Activated CD4-positive, alpha-beta memory T cell treated with anti-CD3 and anti-CD28 coated beads for 36 hours (primary cell): ENCODE measurements at regions not wholly inside any gene's neighbourhood (a gene's known extent, or its start where the extent isn't known, plus 50 kb on each side); places are given as distances from the start of the nearest gene placed in this dataset.
"Not testable (repeated sequence)": the region's sequence is repeated elsewhere in the genome, so short reads cannot be mapped to it uniquely, and the experiment has no call there.

Source experiments
- CTCF ChIA-PET: fragments of 350-600 bp; sonication (Branson Sonifier 250); formaldehyde crosslinking; loops from one replicate; lab custom pipeline; 2021; ENCODE audit warnings: antibody characterized with exemption, inconsistent platforms; lab: Charles Lee
- POLR2A ChIA-PET: fragments of 350-600 bp; sonication (Branson Sonifier 250); formaldehyde crosslinking; loops from one replicate; lab custom pipeline; 2021; ENCODE audit warnings: antibody characterized with exemption; lab: Charles Lee
- DNase-seq: peaks from one replicate; pipeline ENCODE4 v3.0.0-alpha.2; 2020
- H3K27ac Mint-ChIP-seq: one replicate; pipeline ENCODE4 v1.8.0; 2021; ENCODE audit warnings: mixed read lengths
- H3K27me3 Mint-ChIP-seq: one replicate; pipeline ENCODE4 v1.8.0; 2021; ENCODE audit warnings: mixed read lengths
- H3K36me3 Mint-ChIP-seq: one replicate; pipeline ENCODE4 v1.8.0; 2021; ENCODE audit warnings: mixed read lengths
- H3K4me1 Mint-ChIP-seq: one replicate; pipeline ENCODE4 v1.8.0; 2021; ENCODE audit warnings: low read depth, mixed read lengths
- H3K4me3 Mint-ChIP-seq: one replicate; pipeline ENCODE4 v1.8.0; 2021; ENCODE audit warnings: mild to moderate bottlenecking, mixed read lengths
- H3K9me3 Mint-ChIP-seq: one replicate; pipeline ENCODE4 v1.8.0; 2021; ENCODE audit warnings: mixed read lengths
- intact Hi-C: fragments of 100-400 bp; cut with micrococcal nuclease; formaldehyde crosslinking; loops from one replicate; pipeline ENCODE4 v1.15.1; 2023

DNA sequence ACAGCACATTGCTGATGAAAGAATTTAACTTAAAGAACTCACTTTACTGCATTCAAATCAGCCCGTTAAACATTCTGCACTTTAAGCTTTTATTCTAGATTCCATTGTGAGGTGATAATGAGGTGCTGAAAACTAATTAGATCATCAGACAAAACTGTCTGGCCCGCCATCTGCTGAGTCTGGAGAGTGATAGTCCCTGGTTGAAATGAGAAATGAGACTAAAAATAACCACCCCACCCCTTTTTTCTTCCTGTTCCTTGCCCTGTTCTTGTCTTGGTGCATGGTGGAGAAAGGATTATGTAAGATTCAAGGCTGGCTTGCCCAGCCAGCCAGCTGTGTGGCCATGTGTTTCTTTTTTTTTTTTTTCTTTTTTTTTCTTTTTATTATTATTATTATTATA is 277.0 kb upstream of the COBL start:
- Mint-ChIP-seq H3K9me3 (peaks cover 5% of the 10 kb centered on the region), H3K4me3 (no peak overlapping the region), H3K27me3 (no peaks in the 10 kb centered on the region), H3K27ac (no peak overlapping the region), H3K36me3 (no peaks in the 10 kb centered on the region), H3K4me1 (no peaks in the 10 kb centered on the region)
- DNase-seq: no peak
- intact Hi-C loops: no loop called here
- ChIA-PET POLR2A (no interaction called here), CTCF (no interaction called here)

- H3K27ac Mint-ChIP-seq: no peak overlapping the region
- ChIA-PET CTCF (no interaction called here), POLR2A (no interaction called here)
- H3K4me3 Mint-ChIP-seq: no peak overlapping the region
- peaks cover 5% of the 10 kb centered on the region for H3K9me3 Mint-ChIP-seq
- no peaks in the 10 kb centered on the region for H3K27me3 Mint-ChIP-seq
- H3K36me3 Mint-ChIP-seq: no peaks in the 10 kb centered on the region
- no peak for DNase-seq
- H3K4me1 Mint-ChIP-seq: no peaks in the 10 kb centered on the region
- intact Hi-C loops: no loop called here
Measured at GRCh38 chr7:51592842-51593599, 276.4 kb upstream of the COBL start.

- peaks cover 5% of the 10 kb centered on the region for H3K9me3 Mint-ChIP-seq
- DNase-seq: no peak
- H3K27me3 Mint-ChIP-seq: no peaks in the 10 kb centered on the region
- intact Hi-C loops: no loop called here
- ChIA-PET CTCF (no interaction called here), POLR2A (no interaction called here)
- no peak overlapping the region for H3K27ac Mint-ChIP-seq
- no peak overlapping the region for H3K4me3 Mint-ChIP-seq
- H3K4me1 Mint-ChIP-seq: no peaks in the 10 kb centered on the region
- no peaks in the 10 kb centered on the region for H3K36me3 Mint-ChIP-seq
Measured at GRCh38 chr7:51591223-51591622, 274.6 kb upstream of the COBL start.

GRCh38 chr7:51590746-51591145 is 274.1 kb upstream of the COBL start:
- Mint-ChIP-seq H3K27me3 (no peaks in the 10 kb centered on the region), H3K4me3 (no peak overlapping the region), H3K27ac (no peak overlapping the region), H3K36me3 (no peaks in the 10 kb centered on the region), H3K9me3 (peaks cover 5% of the 10 kb centered on the region), H3K4me1 (no peaks in the 10 kb centered on the region)
- ChIA-PET POLR2A (no interaction called here), CTCF (interaction anchor here (0.6 kb wide), 1 partner anchor 14 kb away, joined by 3 read pairs; no protein-coding TSS in a partner anchor)
- intact Hi-C loops: no loop called here
- DNase-seq: no peak

- no peaks in the 10 kb centered on the region for H3K4me1 Mint-ChIP-seq
- no peak overlapping the region for H3K4me3 Mint-ChIP-seq
- peaks cover 5% of the 10 kb centered on the region for H3K9me3 Mint-ChIP-seq
- ChIA-PET POLR2A (no interaction called here), CTCF (no interaction called here)
- DNase-seq: no peak
- no peak overlapping the region for H3K27ac Mint-ChIP-seq
- no peaks in the 10 kb centered on the region for H3K27me3 Mint-ChIP-seq
- intact Hi-C loops: no loop called here
- no peaks in the 10 kb centered on the region for H3K36me3 Mint-ChIP-seq
Measured at GRCh38 chr7:51589111-51589510, 272.5 kb upstream of the COBL start.

- no peak overlapping the region for H3K27ac Mint-ChIP-seq
- no peaks in the 10 kb centered on the region for H3K27me3 Mint-ChIP-seq
- no peak overlapping the region for H3K4me3 Mint-ChIP-seq
- intact Hi-C loops: no loop called here
- H3K36me3 Mint-ChIP-seq: no peaks in the 10 kb centered on the region
- DNase-seq: no peak
- CTCF ChIA-PET: no interaction called here
- POLR2A ChIA-PET: no interaction called here
- no peaks in the 10 kb centered on the region for H3K4me1 Mint-ChIP-seq
- H3K9me3 Mint-ChIP-seq: no peaks in the 10 kb centered on the region
Measured at GRCh38 chr7:51587604-51588003, 271.0 kb upstream of the COBL start.

DNA sequence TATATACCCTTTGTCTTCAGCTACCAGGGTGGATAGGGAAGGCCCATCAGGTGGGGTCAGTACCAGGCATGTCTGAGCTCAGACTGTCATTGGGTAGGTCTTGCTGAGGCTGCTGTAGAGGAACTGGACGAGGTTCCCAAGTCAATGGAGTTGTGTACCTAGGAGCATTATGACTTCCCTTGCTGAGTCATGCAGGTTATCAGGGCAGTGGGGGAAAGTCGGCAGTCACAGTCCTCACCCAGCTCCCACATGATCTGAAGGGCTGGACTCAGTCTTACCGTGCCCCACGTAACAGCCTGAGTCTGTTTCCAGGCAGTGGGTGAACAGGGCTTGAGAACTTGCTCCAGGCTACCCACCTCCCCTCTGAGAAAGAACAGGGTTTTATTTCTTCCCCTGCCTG is 260.8 kb upstream of the COBL start:
- intact Hi-C loops: no loop called here
- CTCF ChIA-PET: no interaction called here

DNA sequence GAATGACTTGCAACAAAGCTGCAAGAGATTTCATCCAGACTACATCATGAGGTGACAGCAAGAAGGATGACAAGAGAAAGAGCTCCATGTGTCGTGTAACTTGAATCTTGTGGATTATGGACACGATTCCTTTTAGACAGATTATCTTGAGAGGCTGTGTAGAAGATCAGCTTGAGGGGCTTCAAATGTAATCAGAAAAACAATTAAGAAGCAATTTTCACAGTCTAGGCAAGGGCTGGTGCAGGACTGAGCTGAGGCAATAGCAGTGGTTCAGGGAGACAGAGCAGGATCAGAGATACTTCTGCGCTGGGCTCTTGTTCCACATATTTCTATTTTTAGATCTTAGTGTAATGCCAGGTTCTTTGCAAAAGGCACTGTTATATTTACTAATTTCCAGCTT is 253.0 kb upstream of the COBL start:
- Mint-ChIP-seq H3K4me3 (no peak overlapping the region), H3K9me3 (peaks cover 7% of the 10 kb centered on the region), H3K27me3 (no peaks in the 10 kb centered on the region), H3K4me1 (no peaks in the 10 kb centered on the region), H3K36me3 (no peaks in the 10 kb centered on the region), H3K27ac (no peak overlapping the region)
- ChIA-PET CTCF (no interaction called here), POLR2A (no interaction called here)
- no peak for DNase-seq
- intact Hi-C loops: no loop called here

More for the DNA sequence above, 260.8 kb upstream of the COBL start:
- POLR2A ChIA-PET: no interaction called here
- Mint-ChIP-seq H3K27me3 (no peaks in the 10 kb centered on the region), H3K36me3 (no peaks in the 10 kb centered on the region), H3K4me1 (no peaks in the 10 kb centered on the region), H3K4me3 (no peak overlapping the region), H3K9me3 (peaks cover 5% of the 10 kb centered on the region), H3K27ac (no peak overlapping the region)
- DNase-seq: no peak

GRCh38 chr7:51569176-51569575 is 252.6 kb upstream of the COBL start:
- Mint-ChIP-seq H3K4me1 (no peaks in the 10 kb centered on the region), H3K27me3 (no peaks in the 10 kb centered on the region), H3K9me3 (peaks cover 7% of the 10 kb centered on the region), H3K27ac (no peak overlapping the region), H3K4me3 (no peak overlapping the region), H3K36me3 (no peaks in the 10 kb centered on the region)
- ChIA-PET CTCF (no interaction called here), POLR2A (no interaction called here)
- no peak for DNase-seq
- intact Hi-C loops: no loop called here

DNA sequence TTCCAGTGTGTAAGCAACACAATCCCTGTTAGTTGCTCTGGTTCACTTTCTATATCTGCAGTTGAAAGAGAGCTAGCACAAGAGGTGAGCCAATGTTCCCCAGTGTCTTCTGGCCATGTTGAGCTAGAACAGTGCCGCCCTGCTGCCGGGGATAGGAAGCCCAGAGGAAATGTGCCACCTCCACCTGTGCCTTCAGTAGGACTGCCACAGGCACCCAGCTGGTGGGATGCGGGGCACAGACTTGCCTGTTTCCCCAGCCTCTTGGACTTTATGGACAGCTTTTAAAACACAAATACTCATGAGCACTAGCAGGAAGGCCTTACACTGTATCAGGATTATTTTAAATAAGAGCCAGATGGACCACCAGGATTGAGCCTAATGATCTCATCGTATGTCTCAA is 234.5 kb upstream of the COBL start:
- Mint-ChIP-seq H3K36me3 (no peaks in the 10 kb centered on the region), H3K4me1 (no peaks in the 10 kb centered on the region), H3K27me3 (no peaks in the 10 kb centered on the region), H3K4me3 (no peak overlapping the region), H3K27ac (no peak overlapping the region), H3K9me3 (peaks cover 18% of the 10 kb centered on the region)
- ChIA-PET POLR2A (no interaction called here), CTCF (no interaction called here)
- intact Hi-C loops: no loop called here
- no peak for DNase-seq

DNA sequence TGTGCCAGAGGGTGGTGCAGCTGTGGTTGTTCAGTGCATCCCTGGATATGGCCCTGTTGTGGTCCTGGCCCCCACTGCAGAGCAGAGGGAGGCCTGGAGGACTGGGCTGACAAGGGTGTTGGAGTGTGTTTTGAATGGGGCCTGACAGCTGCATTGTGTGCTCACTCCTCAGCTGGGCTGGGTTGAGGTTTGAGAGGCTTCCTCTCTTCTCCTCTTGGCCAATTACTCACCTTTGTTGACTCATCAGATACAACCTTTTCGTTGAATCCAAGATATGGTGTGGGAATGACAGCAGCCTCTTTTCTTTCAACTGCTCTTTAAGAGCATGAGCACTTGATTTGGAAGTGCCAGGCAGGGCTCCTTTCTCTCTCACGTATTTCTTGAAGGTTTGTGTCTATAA is 228.5 kb upstream of the COBL start:
- Mint-ChIP-seq H3K4me1 (no peaks in the 10 kb centered on the region), H3K9me3 (peaks cover 9% of the 10 kb centered on the region)

GRCh38 chr7:51543801-51544553 is 227.4 kb upstream of the COBL start:
- DNase-seq: no peak
- peaks cover 13% of the 10 kb centered on the region for H3K9me3 Mint-ChIP-seq
- no peak overlapping the region for H3K4me3 Mint-ChIP-seq
- POLR2A ChIA-PET: no interaction called here
- no peaks in the 10 kb centered on the region for H3K36me3 Mint-ChIP-seq
- intact Hi-C loops: no loop called here
- no peak overlapping the region for H3K27ac Mint-ChIP-seq
- CTCF ChIA-PET: no interaction called here
- no peaks in the 10 kb centered on the region for H3K4me1 Mint-ChIP-seq
- no peaks in the 10 kb centered on the region for H3K27me3 Mint-ChIP-seq

More for the DNA sequence above, 228.5 kb upstream of the COBL start:
- no peaks in the 10 kb centered on the region for H3K36me3 Mint-ChIP-seq
- no peak overlapping the region for H3K4me3 Mint-ChIP-seq
- H3K27me3 Mint-ChIP-seq: no peaks in the 10 kb centered on the region
- no peak overlapping the region for H3K27ac Mint-ChIP-seq
- ChIA-PET CTCF (no interaction called here), POLR2A (no interaction called here)
- DNase-seq: no peak
- intact Hi-C loops: no loop called here

- POLR2A ChIA-PET, DNase-seq, H3K27me3 Mint-ChIP-seq, CTCF ChIA-PET, H3K4me1 Mint-ChIP-seq, intact Hi-C loops, H3K27ac Mint-ChIP-seq, H3K36me3 Mint-ChIP-seq, H3K4me3 Mint-ChIP-seq: not testable (repeated sequence)
- H3K9me3 Mint-ChIP-seq: peaks cover 13% of the 10 kb centered on the region
Measured at GRCh38 chr7:51540906-51541305, 224.3 kb upstream of the COBL start.
